ENCODE measurements at regions not wholly inside any gene's neighbourhood (a gene's known extent, or its start where the extent isn't known, plus 50 kb on each side); places are given as distances from the start of the nearest gene placed in this dataset.
"Not testable (repeated sequence)": the region's sequence is repeated elsewhere in the genome, so short reads cannot be mapped to it uniquely, and the experiment has no call there.

GRCh38 chr7:65304175-65304574 lies 69.5 kb upstream of the ZNF92 start:
- no peaks in the 10 kb centered on the region for H3K9me3 Mint-ChIP-seq (ENCODE audit: low read depth, unreplicated experiment)
- no peak overlapping the region for H3K27ac Mint-ChIP-seq (ENCODE audit: unreplicated experiment)

GRCh38 chr7:65302883-65303282 lies 70.8 kb upstream of the ZNF92 start:
- Mint-ChIP-seq H3K4me1 (ENCODE audit: low read depth, unreplicated experiment) (no peaks in the 10 kb centered on the region), H3K27me3 (ENCODE audit: unreplicated experiment) (no peaks in the 10 kb centered on the region), H3K4me3 (ENCODE audit: low read depth, unreplicated experiment) (no peak overlapping the region), H3K36me3 (ENCODE audit: insufficient read depth, unreplicated experiment) (no peaks in the 10 kb centered on the region), H3K27ac (ENCODE audit: unreplicated experiment) (no peak overlapping the region), H3K9me3 (ENCODE audit: low read depth, unreplicated experiment) (no peaks in the 10 kb centered on the region)
- no peak for TF ChIP-seq CTCF (IDR thresholded peaks at IDR 0.05; ENCODE audit: unreplicated experiment)
- CTCF ChIA-PET = no interaction called here
- BruUV-seq (replicated peaks) = no TSS peak
- no peak for DNase-seq
- intact Hi-C loops (cut with micrococcal nuclease; ENCODE audit: unreplicated experiment) = no loop called here

More at GRCh38 chr7:65304175-65304574, 69.5 kb upstream of the ZNF92 start:
- no peaks in the 10 kb centered on the region for H3K36me3 Mint-ChIP-seq (ENCODE audit: insufficient read depth, unreplicated experiment)
- TF ChIP-seq CTCF (IDR thresholded peaks at IDR 0.05; ENCODE audit: unreplicated experiment) = no peak
- intact Hi-C loops (cut with micrococcal nuclease; ENCODE audit: unreplicated experiment) = no loop called here
- no peaks in the 10 kb centered on the region for H3K4me1 Mint-ChIP-seq (ENCODE audit: low read depth, unreplicated experiment)
- BruUV-seq (replicated peaks) = no TSS peak
- no peaks in the 10 kb centered on the region for H3K27me3 Mint-ChIP-seq (ENCODE audit: unreplicated experiment)
- CTCF ChIA-PET = interaction anchor here (0.6 kb wide), 1 partner anchor 88 kb away, joined by 5 read pairs; no protein-coding TSS in a partner anchor
- H3K4me3 Mint-ChIP-seq (ENCODE audit: low read depth, unreplicated experiment) = no peak overlapping the region
- DNase-seq = no peak

- no peak overlapping the region for H3K4me3 Mint-ChIP-seq (ENCODE audit: low read depth, unreplicated experiment)
- intact Hi-C loops (cut with micrococcal nuclease; ENCODE audit: unreplicated experiment) = no loop called here
- no peak overlapping the region for H3K27ac Mint-ChIP-seq (ENCODE audit: unreplicated experiment)
- no peaks in the 10 kb centered on the region for H3K36me3 Mint-ChIP-seq (ENCODE audit: insufficient read depth, unreplicated experiment)
- H3K9me3 Mint-ChIP-seq (ENCODE audit: low read depth, unreplicated experiment) = no peaks in the 10 kb centered on the region
- CTCF ChIA-PET = interaction anchor here (0.5 to 0.7 kb wide), 2 partner anchors 84 to 245 kb away, joined by 3 to 4 read pairs; no protein-coding TSS in a partner anchor
- DNase-seq = no peak
- no TSS peak for BruUV-seq (replicated peaks)
- no peaks in the 10 kb centered on the region for H3K4me1 Mint-ChIP-seq (ENCODE audit: low read depth, unreplicated experiment)
- H3K27me3 Mint-ChIP-seq (ENCODE audit: unreplicated experiment) = no peaks in the 10 kb centered on the region
- no peak for TF ChIP-seq CTCF (IDR thresholded peaks at IDR 0.05; ENCODE audit: unreplicated experiment)
Observed at GRCh38 chr7:65301007-65301406, 72.6 kb upstream of the ZNF92 start.

- CTCF ChIA-PET = no interaction called here
- no TSS peak for BruUV-seq (replicated peaks)
- no peaks in the 10 kb centered on the region for H3K27me3 Mint-ChIP-seq (ENCODE audit: unreplicated experiment)
- H3K4me3 Mint-ChIP-seq (ENCODE audit: low read depth, unreplicated experiment) = no peak overlapping the region
- no peaks in the 10 kb centered on the region for H3K4me1 Mint-ChIP-seq (ENCODE audit: low read depth, unreplicated experiment)
- DNase-seq = no peak
- no peak for TF ChIP-seq CTCF (IDR thresholded peaks at IDR 0.05; ENCODE audit: unreplicated experiment)
- H3K27ac Mint-ChIP-seq (ENCODE audit: unreplicated experiment) = no peak overlapping the region
- intact Hi-C loops (cut with micrococcal nuclease; ENCODE audit: unreplicated experiment) = no loop called here
- H3K9me3 Mint-ChIP-seq (ENCODE audit: low read depth, unreplicated experiment) = no peaks in the 10 kb centered on the region
- H3K36me3 Mint-ChIP-seq (ENCODE audit: insufficient read depth, unreplicated experiment) = no peaks in the 10 kb centered on the region
Observed at GRCh38 chr7:65295409-65295808, 78.2 kb upstream of the ZNF92 start.

- CTCF ChIA-PET; H3K4me3 Mint-ChIP-seq (ENCODE audit: low read depth, unreplicated experiment); DNase-seq; H3K27me3 Mint-ChIP-seq (ENCODE audit: unreplicated experiment); BruUV-seq (replicated peaks); H3K27ac Mint-ChIP-seq (ENCODE audit: unreplicated experiment); H3K36me3 Mint-ChIP-seq (ENCODE audit: insufficient read depth, unreplicated experiment); H3K9me3 Mint-ChIP-seq (ENCODE audit: low read depth, unreplicated experiment); H3K4me1 Mint-ChIP-seq (ENCODE audit: low read depth, unreplicated experiment); intact Hi-C loops (cut with micrococcal nuclease; ENCODE audit: unreplicated experiment): not testable (repeated sequence)
Observed at GRCh38 chr7:65290340-65290739, 83.3 kb upstream of the ZNF92 start.

All from Calu3 (cell line).